ENCODE measurements at regions not wholly inside any gene's neighbourhood (a gene's known extent, or its start where the extent isn't known, plus 50 kb on each side); places are given as distances from the start of the nearest gene placed in this dataset.

GRCh38 chr6:147023581-147023980 is 180.6 kb upstream of the STXBP5 start:
- TF ChIP-seq CTCF (IDR thresholded peaks at IDR 0.05; ENCODE audit: insufficient read depth, low read depth, low read length) (no peak), EZH2 (IDR thresholded peaks at IDR 0.05; ENCODE audit: insufficient read depth, low read length) (no peak)
